ENCODE measurements at regions not wholly inside any gene's neighbourhood (a gene's known extent, or its start where the extent isn't known, plus 50 kb on each side); places are given as distances from the start of the nearest gene placed in this dataset.

DNA sequence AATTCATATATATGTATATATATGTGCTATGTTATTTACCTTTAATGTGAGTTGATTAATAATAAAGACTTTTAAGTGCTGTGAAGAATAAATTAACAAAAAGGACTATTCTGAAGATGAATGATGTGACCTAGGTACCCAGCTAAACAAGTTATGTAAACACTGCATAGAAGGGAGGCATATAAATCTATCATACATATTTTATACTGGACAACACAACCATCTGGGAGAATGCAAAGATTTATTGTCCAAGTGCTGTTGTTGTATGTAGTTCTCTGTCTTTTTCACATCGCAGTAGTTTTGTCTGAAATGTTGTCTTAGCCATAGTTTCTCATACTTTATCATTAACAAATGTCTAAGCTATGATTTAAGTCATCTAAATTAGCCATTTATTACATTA, 337.6 kb downstream of the PCDH18 start:
- Mint-ChIP-seq H3K4me3 (no peak overlapping the region), H3K36me3 (ENCODE audit: low read depth) (no peaks in the 10 kb centered on the region), H3K4me1 (peaks cover 4% of the 10 kb centered on the region), H3K9me3 (peaks cover under 1% of the 10 kb centered on the region), H3K27me3 (ENCODE audit: low read depth) (peaks cover 4% of the 10 kb centered on the region), H3K27ac (no peak overlapping the region)
- no peak for TF ChIP-seq CTCF (IDR thresholded peaks at IDR 0.05; ENCODE audit: unreplicated experiment in 3 of 3)

GRCh38 chr4:137193564-137193963, 338.7 kb downstream of the PCDH18 start:
- Mint-ChIP-seq H3K36me3 (ENCODE audit: low read depth) (no peaks in the 10 kb centered on the region), H3K4me1 (peaks cover 4% of the 10 kb centered on the region), H3K4me3 (no peak overlapping the region), H3K9me3 (peaks cover 2% of the 10 kb centered on the region), H3K27me3 (ENCODE audit: low read depth) (peaks cover 4% of the 10 kb centered on the region), H3K27ac (no peak overlapping the region)
- TF ChIP-seq CTCF (IDR thresholded peaks at IDR 0.05; ENCODE audit: unreplicated experiment in 3 of 3): no peak

GRCh38 chr4:137181293-137181899, 350.9 kb downstream of the PCDH18 start:
- Mint-ChIP-seq H3K27ac (no peak overlapping the region), H3K9me3 (peaks cover 9% of the 10 kb centered on the region), H3K27me3 (ENCODE audit: low read depth) (no peaks in the 10 kb centered on the region), H3K4me1 (no peaks in the 10 kb centered on the region), H3K4me3 (no peak overlapping the region), H3K36me3 (ENCODE audit: low read depth) (no peaks in the 10 kb centered on the region)
- TF ChIP-seq CTCF (IDR thresholded peaks at IDR 0.05; ENCODE audit: unreplicated experiment in 3 of 3): no peak

- TF ChIP-seq CTCF (IDR thresholded peaks at IDR 0.05; ENCODE audit: unreplicated experiment in 3 of 3): no peak
- H3K27ac Mint-ChIP-seq: no peak overlapping the region
These were observed 351.9 kb downstream of the PCDH18 start for GRCh38 chr4:137180349-137180748.

DNA sequence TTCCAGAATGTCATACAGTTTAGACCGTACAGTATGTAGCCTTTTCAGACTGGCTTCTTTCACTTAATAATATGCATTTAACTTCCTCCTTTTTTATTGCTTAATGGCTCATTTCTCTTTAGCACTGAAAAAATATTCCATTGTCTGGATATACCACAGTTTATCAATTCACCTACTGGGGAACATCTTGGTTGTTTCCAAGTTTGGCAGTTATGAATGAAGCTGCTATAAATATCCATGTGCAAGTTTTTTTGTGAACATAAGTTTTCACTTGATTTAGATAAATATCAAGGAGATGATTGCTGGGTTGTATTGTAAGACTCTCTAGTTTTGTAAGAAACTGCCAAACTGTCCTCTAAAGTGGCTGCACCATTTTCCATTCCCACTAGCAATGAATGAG, 375.5 kb downstream of the PCDH18 start:
- Mint-ChIP-seq H3K36me3 (ENCODE audit: low read depth) (no peaks in the 10 kb centered on the region), H3K4me3 (no peak overlapping the region), H3K27ac (no peak overlapping the region), H3K4me1 (no peaks in the 10 kb centered on the region), H3K27me3 (ENCODE audit: low read depth) (no peaks in the 10 kb centered on the region), H3K9me3 (no peaks in the 10 kb centered on the region)
- no peak for TF ChIP-seq CTCF (IDR thresholded peaks at IDR 0.05; ENCODE audit: unreplicated experiment in 3 of 3)

More at GRCh38 chr4:137180349-137180748, 351.9 kb downstream of the PCDH18 start:
- Mint-ChIP-seq H3K27me3 (ENCODE audit: low read depth) (no peaks in the 10 kb centered on the region), H3K4me3 (no peak overlapping the region), H3K9me3 (peaks cover 9% of the 10 kb centered on the region), H3K4me1 (no peaks in the 10 kb centered on the region), H3K36me3 (ENCODE audit: low read depth) (no peaks in the 10 kb centered on the region)

DNA sequence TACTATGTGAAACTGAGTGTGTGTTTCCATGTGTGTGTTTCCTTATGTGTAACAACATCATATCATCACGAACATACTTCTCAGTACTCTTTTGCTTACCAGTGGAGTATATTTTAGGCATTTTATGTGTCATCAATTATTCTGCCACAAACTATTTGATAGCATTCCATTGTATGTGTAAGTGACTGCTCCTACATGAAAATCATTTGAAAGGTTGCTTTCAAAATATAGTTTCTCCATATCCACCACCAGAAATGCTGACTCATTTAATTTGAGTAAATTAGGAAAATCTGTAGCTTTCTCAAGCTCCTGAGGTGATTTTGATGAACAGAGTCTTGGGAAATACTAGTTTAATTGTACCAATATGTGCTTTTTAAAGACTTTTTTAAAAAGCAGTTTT, 376.2 kb downstream of the PCDH18 start:
- H3K27ac Mint-ChIP-seq: no peak overlapping the region
- H3K4me1 Mint-ChIP-seq: no peaks in the 10 kb centered on the region
- no peaks in the 10 kb centered on the region for H3K36me3 Mint-ChIP-seq (ENCODE audit: low read depth)
- no peaks in the 10 kb centered on the region for H3K9me3 Mint-ChIP-seq
- no peaks in the 10 kb centered on the region for H3K27me3 Mint-ChIP-seq (ENCODE audit: low read depth)
- no peak for TF ChIP-seq CTCF (IDR thresholded peaks at IDR 0.05; ENCODE audit: unreplicated experiment in 3 of 3)
- no peak overlapping the region for H3K4me3 Mint-ChIP-seq

Measured in nephron (organoid).